Naive B cell (primary cell): ENCODE measurements at regions not wholly inside any gene's neighbourhood (a gene's known extent, or its start where the extent isn't known, plus 50 kb on each side); places are given as distances from the start of the nearest gene placed in this dataset.
"Not testable (repeated sequence)": the region's sequence is repeated elsewhere in the genome, so short reads cannot be mapped to it uniquely, and the experiment has no call there.

Source experiments
- ATAC-seq, 2 donors: fragments of 150-1000 bp; cut with Tn5 transposase; 2 replicates each; pipeline ENCODE4 v1.10.0; 2021; ENCODE audit warnings: low read depth in 2 of 2, mild to moderate bottlenecking in 2 of 2, moderate library complexity in 2 of 2
- DNase-seq: peaks from one replicate; pipeline ENCODE4 v3.0.0; 2022
- H3K27ac Mint-ChIP-seq, 6 donors: one replicate each; pipeline ENCODE4 v1.8.0; 2020 to 2022; ENCODE audit warnings: mild to moderate bottlenecking in 6 of 6, mixed read lengths in 6 of 6, moderate library complexity in 5 of 6, inconsistent platforms in 2 of 6
- H3K27me3 Mint-ChIP-seq, 3 donors: one replicate each; pipeline ENCODE4 v1.8.0; 2021 to 2022; ENCODE audit warnings: mixed read lengths in 3 of 3, mild to moderate bottlenecking in 1 of 3
- H3K36me3 Mint-ChIP-seq, 2 donors: one replicate each; pipeline ENCODE4 v1.8.0; 2020 to 2022; ENCODE audit warnings: mixed read lengths in 2 of 2, inconsistent platforms in 1 of 2, mild to moderate bottlenecking in 1 of 2
- H3K4me1 Mint-ChIP-seq, 3 donors: one replicate each; pipeline ENCODE4 v1.8.0; 2020 to 2022; ENCODE audit warnings: mixed read lengths in 3 of 3, inconsistent platforms in 1 of 3, mild to moderate bottlenecking in 1 of 3, moderate library complexity in 1 of 3
- H3K4me3 Mint-ChIP-seq, 8 donors: one replicate each; pipeline ENCODE4 v1.8.0; 2020 to 2022; ENCODE audit warnings: mild to moderate bottlenecking in 8 of 8, mixed read lengths in 8 of 8, moderate library complexity in 8 of 8, inconsistent platforms in 2 of 8
- H3K9me3 Mint-ChIP-seq, 7 donors: one replicate each; pipeline ENCODE4 v1.8.0; 2020 to 2022; ENCODE audit warnings: mixed read lengths in 7 of 7, mild to moderate bottlenecking in 5 of 7, inconsistent platforms in 2 of 7, moderate library complexity in 1 of 7

GRCh38 chr7:45434167-45434784 lies 139.9 kb upstream of the ADCY1 start:
- peaks cover 0 to 9% (median 0%) of the 10 kb centered on the region in 7 donors for H3K9me3 Mint-ChIP-seq
- H3K27me3 Mint-ChIP-seq: peaks cover 9 to 29% (median 11%) of the 10 kb centered on the region in 3 donors
- H3K27ac Mint-ChIP-seq: no peak overlapping the region
- no peak for ATAC-seq
- H3K36me3 Mint-ChIP-seq: no peaks in the 10 kb centered on the region
- DNase-seq: no peak
- H3K4me3 Mint-ChIP-seq: no peak overlapping the region
- no peaks in the 10 kb centered on the region for H3K4me1 Mint-ChIP-seq

- H3K4me1 Mint-ChIP-seq: no peaks in the 10 kb centered on the region
- no peaks in the 10 kb centered on the region for H3K36me3 Mint-ChIP-seq
- H3K4me3 Mint-ChIP-seq: no peak overlapping the region
- H3K27ac Mint-ChIP-seq: no peak overlapping the region
- H3K27me3 Mint-ChIP-seq: peaks cover 9 to 29% (median 11%) of the 10 kb centered on the region in 3 donors
- ATAC-seq (no peak), DNase-seq (no peak)
- peaks cover 0 to 17% (median 5%) of the 10 kb centered on the region in 7 donors for H3K9me3 Mint-ChIP-seq
Observed at GRCh38 chr7:45435131-45435530, 139.0 kb upstream of the ADCY1 start.

- ATAC-seq (no peak), DNase-seq (no peak)
- H3K27me3 Mint-ChIP-seq: peaks cover 9 to 29% (median 11%) of the 10 kb centered on the region in 3 donors
- H3K4me1 Mint-ChIP-seq: no peaks in the 10 kb centered on the region
- no peaks in the 10 kb centered on the region for H3K36me3 Mint-ChIP-seq
- no peak overlapping the region for H3K4me3 Mint-ChIP-seq
- H3K9me3 Mint-ChIP-seq: peaks cover 0 to 17% (median 5%) of the 10 kb centered on the region in 7 donors
- H3K27ac Mint-ChIP-seq: peak overlapping the region in 1 of 6 donors; percentile 80
Observed at GRCh38 chr7:45435846-45436245, 138.3 kb upstream of the ADCY1 start.

- ATAC-seq, H3K4me1 Mint-ChIP-seq: not testable (repeated sequence)
Observed at GRCh38 chr7:45440776-45441175, 133.4 kb upstream of the ADCY1 start.

GRCh38 chr7:45443263-45443662 lies 130.9 kb upstream of the ADCY1 start:
- Mint-ChIP-seq H3K36me3 (no peaks in the 10 kb centered on the region), H3K9me3 (peaks cover 0 to 17% (median 9%) of the 10 kb centered on the region in 7 donors), H3K27ac (no peak overlapping the region), H3K27me3 (peaks cover 0 to 14% (median 13%) of the 10 kb centered on the region in 3 donors), H3K4me3 (no peak overlapping the region), H3K4me1 (no peaks in the 10 kb centered on the region)
- ATAC-seq (no peak), DNase-seq (no peak)

More at GRCh38 chr7:45440776-45441175, 133.4 kb upstream of the ADCY1 start:
- not testable (repeated sequence) for H3K36me3 Mint-ChIP-seq, H3K4me3 Mint-ChIP-seq, DNase-seq, H3K27ac Mint-ChIP-seq
- Mint-ChIP-seq H3K9me3 (peaks cover 0 to 17% (median 6%) of the 10 kb centered on the region in 7 donors), H3K27me3 (peaks cover 0 to 19% (median 11%) of the 10 kb centered on the region in 3 donors)

- no peaks in the 10 kb centered on the region for H3K36me3 Mint-ChIP-seq
- no peak for ATAC-seq
Observed at GRCh38 chr7:45446195-45446944, 127.8 kb upstream of the ADCY1 start.

GRCh38 chr7:45447296-45447695 lies 126.9 kb upstream of the ADCY1 start:
- Mint-ChIP-seq H3K9me3 (peaks cover 0 to 5% (median 2%) of the 10 kb centered on the region in 7 donors), H3K27ac (no peak overlapping the region), H3K36me3 (no peaks in the 10 kb centered on the region), H3K27me3 (peaks cover 6 to 14% (median 8%) of the 10 kb centered on the region in 3 donors), H3K4me3 (no peak overlapping the region), H3K4me1 (no peaks in the 10 kb centered on the region)
- ATAC-seq: no peak
- DNase-seq: no peak

More at GRCh38 chr7:45446195-45446944, 127.8 kb upstream of the ADCY1 start:
- Mint-ChIP-seq H3K27ac (no peak overlapping the region), H3K9me3 (peaks cover 0 to 5% (median 2%) of the 10 kb centered on the region in 7 donors), H3K27me3 (peaks cover 3 to 14% (median 6%) of the 10 kb centered on the region in 3 donors), H3K4me3 (no peak overlapping the region), H3K4me1 (no peaks in the 10 kb centered on the region)
- no peak for DNase-seq

- H3K36me3 Mint-ChIP-seq: no peaks in the 10 kb centered on the region
- no peak overlapping the region for H3K27ac Mint-ChIP-seq
- no peaks in the 10 kb centered on the region for H3K4me1 Mint-ChIP-seq
- ATAC-seq: no peak
- DNase-seq: no peak
- no peak overlapping the region for H3K4me3 Mint-ChIP-seq
- peaks cover 0 to 4% (median 1%) of the 10 kb centered on the region in 7 donors for H3K9me3 Mint-ChIP-seq
- H3K27me3 Mint-ChIP-seq: peaks cover 6 to 8% (median 8%) of the 10 kb centered on the region in 3 donors
Observed at GRCh38 chr7:45450571-45451204, 123.5 kb upstream of the ADCY1 start.

- DNase-seq: no peak
- Mint-ChIP-seq H3K4me3 (no peak overlapping the region), H3K4me1 (no peaks in the 10 kb centered on the region), H3K27me3 (peaks cover 2 to 9% (median 6%) of the 10 kb centered on the region in 3 donors), H3K9me3 (peaks cover 0 to 4% (median under 1%) of the 10 kb centered on the region in 7 donors), H3K27ac (no peak overlapping the region), H3K36me3 (no peaks in the 10 kb centered on the region)
- no peak for ATAC-seq
Observed at GRCh38 chr7:45451342-45452035, 122.7 kb upstream of the ADCY1 start.

- H3K27ac Mint-ChIP-seq: no peak overlapping the region
- DNase-seq: no peak
- H3K27me3 Mint-ChIP-seq: peaks cover 0 to 14% (median 0%) of the 10 kb centered on the region in 3 donors
- no peaks in the 10 kb centered on the region for H3K4me1 Mint-ChIP-seq
- H3K9me3 Mint-ChIP-seq: peaks cover 0 to 4% (median 0%) of the 10 kb centered on the region in 7 donors
- no peak for ATAC-seq
- no peak overlapping the region for H3K4me3 Mint-ChIP-seq
- H3K36me3 Mint-ChIP-seq: no peaks in the 10 kb centered on the region
Observed at GRCh38 chr7:45454771-45455170, 119.4 kb upstream of the ADCY1 start.

- peaks cover 0 to 14% (median 3%) of the 10 kb centered on the region in 3 donors for H3K27me3 Mint-ChIP-seq
Observed at GRCh38 chr7:45455662-45456061, 118.5 kb upstream of the ADCY1 start.

GRCh38 chr7:45456105-45456504 lies 118.1 kb upstream of the ADCY1 start:
- Mint-ChIP-seq H3K27me3 (peaks cover 0 to 14% (median 3%) of the 10 kb centered on the region in 3 donors), H3K4me3 (no peak overlapping the region), H3K4me1 (no peaks in the 10 kb centered on the region), H3K36me3 (no peaks in the 10 kb centered on the region), H3K9me3 (peaks cover 0 to 4% (median 0%) of the 10 kb centered on the region in 7 donors), H3K27ac (no peak overlapping the region)
- DNase-seq: no peak
- no peak for ATAC-seq

More at GRCh38 chr7:45455662-45456061, 118.5 kb upstream of the ADCY1 start:
- DNase-seq (no peak), ATAC-seq (no peak)
- H3K27ac Mint-ChIP-seq: no peak overlapping the region
- H3K9me3 Mint-ChIP-seq: peaks cover 0 to 4% (median 0%) of the 10 kb centered on the region in 7 donors
- no peaks in the 10 kb centered on the region for H3K36me3 Mint-ChIP-seq
- no peaks in the 10 kb centered on the region for H3K4me1 Mint-ChIP-seq
- H3K4me3 Mint-ChIP-seq: no peak overlapping the region
